ACC112 (cell line): ENCODE measurements at regions not wholly inside any gene's neighbourhood (a gene's known extent, or its start where the extent isn't known, plus 50 kb on each side); places are given as distances from the start of the nearest gene placed in this dataset.

Source experiments
- H2AFZ ChIP-seq: fragments of 200-600 bp; sonication (generic); one replicate; pipeline ENCODE4 v1.6.0; 2017; ENCODE audit warnings: antibody characterized with exemption, low read length; ENCODE audit not compliant: unreplicated experiment
- H3K27ac ChIP-seq: fragments of 200-600 bp; sonication (generic); 2 replicates; pipeline ENCODE4 v1.5.1; 2014; ENCODE audit warnings: low read depth, mild to moderate bottlenecking, antibody characterized with exemption, low read length, moderate library complexity
- H3K27me3 ChIP-seq: fragments of 200-600 bp; sonication (generic); 2 replicates; pipeline ENCODE4 v1.6.1; 2014; ENCODE audit warnings: mild to moderate bottlenecking, antibody characterized with exemption, low read length, moderate library complexity, mixed read lengths; ENCODE audit not compliant: insufficient read depth
- H3K36me3 ChIP-seq: fragments of 200-600 bp; sonication (generic); 2 replicates; pipeline ENCODE4 v1.6.1; 2016; ENCODE audit warnings: mild to moderate bottlenecking, antibody characterized with exemption, low read length, moderate library complexity, mixed read lengths; ENCODE audit not compliant: insufficient read depth
- H3K4me1 ChIP-seq: fragments of 200-600 bp; sonication (generic); one replicate; pipeline ENCODE4 v1.6.1; 2016; ENCODE audit warnings: low read length, mixed read lengths; ENCODE audit not compliant: insufficient read depth, unreplicated experiment, control insufficient read depth
- H3K4me3 ChIP-seq: fragments of 200-600 bp; sonication (generic); 2 replicates; pipeline ENCODE4 v1.5.1; 2014; ENCODE audit warnings: mild to moderate bottlenecking, low read depth, low read length
- H3K79me2 ChIP-seq: fragments of 200-600 bp; sonication (generic); one replicate; pipeline ENCODE4 v1.6.0; 2016; ENCODE audit warnings: low read length; ENCODE audit not compliant: control insufficient read depth, unreplicated experiment, insufficient read depth

DNA sequence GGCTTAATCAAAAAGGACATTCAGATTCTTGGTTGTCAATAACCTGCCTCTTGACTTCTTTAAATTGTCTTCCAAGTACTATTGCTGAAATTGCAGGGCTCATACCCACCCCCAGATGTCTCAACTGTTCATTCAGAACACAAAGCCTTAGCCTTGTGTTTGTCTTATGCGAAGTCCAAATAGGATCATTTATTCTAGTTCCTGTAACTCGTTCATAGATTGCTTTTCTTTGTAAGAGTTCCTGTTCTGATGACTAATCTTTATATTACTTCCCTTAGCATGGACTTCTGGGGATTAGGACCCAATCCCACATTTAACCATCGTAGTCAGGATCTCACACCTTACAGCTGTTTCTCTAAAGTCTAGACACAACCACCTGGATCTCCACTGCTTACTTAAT lies 226.0 kb downstream of the VEGFC start:
- H3K27ac ChIP-seq = no peak overlapping the region
- H3K4me1 ChIP-seq = peaks cover 14% of the 10 kb centered on the region
- peak overlapping the region; percentile 33 for H2AFZ ChIP-seq
- H3K4me3 ChIP-seq = no peak overlapping the region
- H3K79me2 ChIP-seq = no peaks in the 10 kb centered on the region
- no peaks in the 10 kb centered on the region for H3K36me3 ChIP-seq
- no peaks in the 10 kb centered on the region for H3K27me3 ChIP-seq

DNA sequence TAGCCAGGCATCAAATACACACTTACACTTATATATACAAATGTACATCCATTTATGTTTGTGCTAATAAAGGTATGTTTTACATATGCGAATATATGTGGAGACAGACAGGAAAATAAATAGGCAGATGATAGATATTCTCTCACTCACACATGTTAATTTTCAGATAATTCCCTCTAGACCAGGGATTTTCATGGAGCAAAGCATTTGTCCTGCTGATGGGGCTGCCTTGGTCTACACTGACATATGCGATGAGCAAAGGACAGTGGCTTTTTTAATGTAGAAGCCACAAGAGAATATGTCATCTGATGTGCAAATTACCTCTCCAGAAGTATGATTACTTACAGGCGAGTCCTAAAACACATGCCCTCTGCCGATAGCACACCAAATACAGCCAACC lies 224.5 kb downstream of the VEGFC start:
- Histone ChIP-seq H3K4me1 (peaks cover 14% of the 10 kb centered on the region), H3K27me3 (no peaks in the 10 kb centered on the region), H3K4me3 (no peak overlapping the region)

GRCh38 chr4:176569301-176569700 lies 223.4 kb downstream of the VEGFC start:
- no peak overlapping the region for H3K4me3 ChIP-seq
- H3K4me1 ChIP-seq = peaks cover 14% of the 10 kb centered on the region
- H3K36me3 ChIP-seq = no peaks in the 10 kb centered on the region
- no peak overlapping the region for H2AFZ ChIP-seq
- no peaks in the 10 kb centered on the region for H3K79me2 ChIP-seq
- no peaks in the 10 kb centered on the region for H3K27me3 ChIP-seq
- H3K27ac ChIP-seq = no peak overlapping the region

More for the DNA sequence above, 224.5 kb downstream of the VEGFC start:
- Histone ChIP-seq H3K36me3 (no peaks in the 10 kb centered on the region), H2AFZ (no peak overlapping the region), H3K27ac (no peak overlapping the region), H3K79me2 (no peaks in the 10 kb centered on the region)

DNA sequence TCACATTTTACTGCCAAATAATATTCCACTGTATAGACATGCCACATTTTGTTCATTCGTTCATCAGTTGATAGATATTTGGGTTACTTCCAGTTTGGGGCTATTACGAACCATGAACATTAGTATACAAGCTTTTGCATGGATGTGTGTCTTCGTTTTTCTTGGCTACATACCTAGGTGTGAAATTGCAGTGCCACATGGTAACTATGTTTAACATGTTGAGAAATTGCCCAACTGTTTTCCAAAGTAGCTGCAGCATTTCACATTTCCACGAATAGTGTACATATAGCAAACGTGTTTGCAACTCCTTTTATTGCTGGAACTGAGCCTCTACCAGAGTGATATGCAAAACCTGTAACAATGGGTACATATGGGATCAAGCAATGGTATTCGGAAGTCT lies 221.5 kb downstream of the VEGFC start:
- Histone ChIP-seq H3K27me3 (no peaks in the 10 kb centered on the region), H2AFZ (no peak overlapping the region), H3K4me1 (peaks cover 5% of the 10 kb centered on the region), H3K79me2 (no peaks in the 10 kb centered on the region), H3K4me3 (no peak overlapping the region), H3K27ac (no peak overlapping the region), H3K36me3 (no peaks in the 10 kb centered on the region)

GRCh38 chr4:176575141-176575730 lies 217.5 kb downstream of the VEGFC start:
- H3K4me3 ChIP-seq = no peak overlapping the region
- no peaks in the 10 kb centered on the region for H3K27me3 ChIP-seq
- no peaks in the 10 kb centered on the region for H3K4me1 ChIP-seq
- H3K36me3 ChIP-seq = no peaks in the 10 kb centered on the region
- no peak overlapping the region for H2AFZ ChIP-seq
- H3K79me2 ChIP-seq = no peaks in the 10 kb centered on the region
- no peak overlapping the region for H3K27ac ChIP-seq

- H3K27ac ChIP-seq = no peak overlapping the region
Measured at GRCh38 chr4:176579226-176579625, 213.5 kb downstream of the VEGFC start.

DNA sequence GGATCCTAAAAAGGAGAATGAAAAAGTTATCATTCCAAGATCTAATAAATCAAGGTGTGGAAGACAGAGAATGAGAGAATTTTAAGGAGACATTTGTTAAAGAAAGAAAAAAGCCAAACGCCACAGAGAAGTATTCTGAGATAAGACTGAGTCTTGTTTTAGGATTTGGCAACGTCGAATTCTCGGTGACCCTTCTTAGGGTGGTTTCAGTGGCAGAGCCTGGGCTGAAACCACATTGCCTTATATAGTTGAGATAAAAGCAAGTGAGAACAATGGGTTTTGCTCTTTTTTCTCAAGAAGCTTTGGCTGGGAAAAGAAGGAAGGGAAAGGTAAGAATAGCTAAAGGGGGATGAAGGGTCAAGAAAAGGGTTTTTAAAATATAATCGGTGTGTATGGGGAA lies 209.4 kb downstream of the VEGFC start:
- H3K27ac ChIP-seq = no peak overlapping the region
- no peaks in the 10 kb centered on the region for H3K36me3 ChIP-seq
- no peak overlapping the region for H3K4me3 ChIP-seq
- no peaks in the 10 kb centered on the region for H3K27me3 ChIP-seq
- no peaks in the 10 kb centered on the region for H3K4me1 ChIP-seq
- no peaks in the 10 kb centered on the region for H3K79me2 ChIP-seq
- H2AFZ ChIP-seq = no peak overlapping the region

More at GRCh38 chr4:176579226-176579625, 213.5 kb downstream of the VEGFC start:
- Histone ChIP-seq H3K36me3 (no peaks in the 10 kb centered on the region), H3K4me1 (no peaks in the 10 kb centered on the region), H3K4me3 (no peak overlapping the region), H3K27me3 (no peaks in the 10 kb centered on the region), H2AFZ (no peak overlapping the region), H3K79me2 (no peaks in the 10 kb centered on the region)

- H2AFZ ChIP-seq = no peak overlapping the region
- no peaks in the 10 kb centered on the region for H3K36me3 ChIP-seq
- no peak overlapping the region for H3K4me3 ChIP-seq
Measured at GRCh38 chr4:176584031-176584606, 208.6 kb downstream of the VEGFC start.

DNA sequence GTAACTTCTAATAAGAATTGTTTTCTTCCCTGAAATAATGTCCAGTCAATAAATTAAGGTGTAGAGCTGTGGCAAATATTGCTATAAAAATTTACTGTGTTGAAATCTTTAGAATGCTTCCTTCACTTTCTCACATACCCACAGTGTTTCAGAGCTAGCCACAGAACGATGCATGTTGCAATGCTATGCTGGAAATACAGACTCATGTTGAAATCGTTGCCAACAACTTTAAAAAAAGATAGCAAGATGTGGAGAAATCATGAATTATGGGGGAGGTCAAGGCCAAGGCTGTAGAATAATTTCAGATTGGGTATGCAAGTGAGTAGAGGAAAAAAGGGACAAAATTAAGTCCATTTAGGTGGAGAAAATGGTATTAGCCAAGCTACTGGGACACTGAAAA lies 204.8 kb downstream of the VEGFC start:
- Histone ChIP-seq H3K4me3 (no peak overlapping the region), H3K36me3 (no peaks in the 10 kb centered on the region), H3K27me3 (no peaks in the 10 kb centered on the region), H3K27ac (peak overlapping the region; percentile 43), H3K79me2 (no peaks in the 10 kb centered on the region), H3K4me1 (no peaks in the 10 kb centered on the region), H2AFZ (no peak overlapping the region)

More at GRCh38 chr4:176584031-176584606, 208.6 kb downstream of the VEGFC start:
- Histone ChIP-seq H3K79me2 (no peaks in the 10 kb centered on the region), H3K27ac (no peak overlapping the region), H3K27me3 (no peaks in the 10 kb centered on the region), H3K4me1 (no peaks in the 10 kb centered on the region)

DNA sequence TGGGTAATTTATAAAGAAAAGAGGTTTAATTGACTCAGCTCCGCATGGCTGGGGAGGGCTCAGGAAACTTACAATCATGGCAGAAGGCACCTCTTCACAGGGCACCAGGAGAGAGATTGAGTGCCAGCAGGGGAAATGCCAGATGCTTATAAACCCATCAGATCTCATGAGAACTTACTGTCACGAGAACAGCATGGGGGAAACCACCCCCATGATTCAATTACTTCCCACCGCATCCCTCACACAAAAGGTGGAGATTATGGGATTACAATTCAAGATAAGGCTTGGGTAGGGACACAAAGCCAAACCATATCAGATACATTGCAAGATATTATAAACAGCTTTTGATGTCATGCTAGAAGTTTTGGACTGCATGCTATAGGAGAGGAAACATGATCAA lies 204.3 kb downstream of the VEGFC start:
- Histone ChIP-seq H2AFZ (no peak overlapping the region), H3K27ac (peak overlapping the region; percentile 43; the same call in 1 of the 2 replicates), H3K36me3 (no peaks in the 10 kb centered on the region)

DNA sequence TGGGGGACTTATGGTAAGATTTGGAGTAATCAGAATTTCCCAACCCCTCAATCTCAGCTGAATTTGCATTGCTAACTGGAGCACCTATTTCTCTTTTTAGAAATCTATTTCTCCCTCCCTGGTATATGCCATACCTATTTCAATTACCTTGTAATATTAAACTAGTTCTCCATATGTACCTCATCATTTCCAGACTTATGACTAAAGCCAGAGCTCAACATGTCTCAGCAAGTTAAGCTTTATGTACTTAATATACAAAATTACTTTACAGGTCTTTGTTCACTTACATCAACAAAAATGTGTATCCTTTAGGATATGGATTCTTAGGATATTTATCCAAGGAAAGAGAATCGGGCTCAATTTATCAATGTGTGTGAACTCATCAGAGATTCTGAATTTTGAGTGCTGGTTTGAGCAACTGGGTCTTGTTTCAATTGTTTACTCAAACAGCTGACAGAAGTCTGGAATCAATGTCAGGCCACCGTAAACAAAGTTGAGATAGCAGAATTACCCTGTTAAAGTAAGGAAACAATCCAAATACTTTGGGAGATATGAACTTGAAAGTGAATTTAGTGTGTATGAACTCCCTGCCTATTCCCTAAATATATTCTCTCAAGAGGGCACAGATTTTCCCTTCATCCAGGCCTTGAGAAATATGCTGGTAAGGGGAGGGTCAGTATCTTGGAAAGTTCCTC lies 199.6 kb downstream of the VEGFC start:
- H3K79me2 ChIP-seq = no peaks in the 10 kb centered on the region
- no peaks in the 10 kb centered on the region for H3K4me1 ChIP-seq
- no peaks in the 10 kb centered on the region for H3K27me3 ChIP-seq
- no peak overlapping the region for H2AFZ ChIP-seq
- no peak overlapping the region for H3K4me3 ChIP-seq
- no peak overlapping the region for H3K27ac ChIP-seq
- H3K36me3 ChIP-seq = no peaks in the 10 kb centered on the region

More for the DNA sequence above, 204.3 kb downstream of the VEGFC start:
- no peaks in the 10 kb centered on the region for H3K4me1 ChIP-seq
- H3K27me3 ChIP-seq = no peaks in the 10 kb centered on the region
- H3K4me3 ChIP-seq = no peak overlapping the region
- no peaks in the 10 kb centered on the region for H3K79me2 ChIP-seq
